ENCODE measurements at regions not wholly inside any gene's neighbourhood (a gene's known extent, or its start where the extent isn't known, plus 50 kb on each side); places are given as distances from the start of the nearest gene placed in this dataset.

DNA sequence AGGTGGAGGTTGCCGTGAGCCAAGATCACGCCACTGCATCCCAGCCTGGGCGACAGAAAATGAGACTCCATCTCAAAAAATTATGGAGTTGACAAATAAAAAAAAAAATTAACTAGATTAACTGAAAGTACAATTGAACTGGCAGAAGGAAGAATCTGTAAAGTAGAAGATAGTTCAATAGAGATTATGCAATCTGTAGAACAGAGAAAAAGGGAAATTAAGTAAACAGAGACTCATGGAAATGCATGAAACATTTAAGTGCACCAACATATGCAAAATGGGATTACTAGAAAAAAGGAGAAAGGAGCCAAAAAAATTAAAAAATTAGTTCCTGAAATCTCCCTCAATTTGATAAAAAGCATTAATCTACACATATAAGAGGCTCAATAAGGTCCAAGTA is 188.8 kb upstream of the KHDRBS2 start:
- Histone ChIP-seq H3K4me3 (no peak overlapping the region), H3K36me3 (no peaks in the 10 kb centered on the region), H3K9me3 (no peaks in the 10 kb centered on the region), H3K4me1 (no peaks in the 10 kb centered on the region), H3K27ac (no peak overlapping the region), H3K27me3 (no peaks in the 10 kb centered on the region)
- no peak for DNase-seq (ENCODE audit: low spot score)
- TF ChIP-seq, protein P1, sequence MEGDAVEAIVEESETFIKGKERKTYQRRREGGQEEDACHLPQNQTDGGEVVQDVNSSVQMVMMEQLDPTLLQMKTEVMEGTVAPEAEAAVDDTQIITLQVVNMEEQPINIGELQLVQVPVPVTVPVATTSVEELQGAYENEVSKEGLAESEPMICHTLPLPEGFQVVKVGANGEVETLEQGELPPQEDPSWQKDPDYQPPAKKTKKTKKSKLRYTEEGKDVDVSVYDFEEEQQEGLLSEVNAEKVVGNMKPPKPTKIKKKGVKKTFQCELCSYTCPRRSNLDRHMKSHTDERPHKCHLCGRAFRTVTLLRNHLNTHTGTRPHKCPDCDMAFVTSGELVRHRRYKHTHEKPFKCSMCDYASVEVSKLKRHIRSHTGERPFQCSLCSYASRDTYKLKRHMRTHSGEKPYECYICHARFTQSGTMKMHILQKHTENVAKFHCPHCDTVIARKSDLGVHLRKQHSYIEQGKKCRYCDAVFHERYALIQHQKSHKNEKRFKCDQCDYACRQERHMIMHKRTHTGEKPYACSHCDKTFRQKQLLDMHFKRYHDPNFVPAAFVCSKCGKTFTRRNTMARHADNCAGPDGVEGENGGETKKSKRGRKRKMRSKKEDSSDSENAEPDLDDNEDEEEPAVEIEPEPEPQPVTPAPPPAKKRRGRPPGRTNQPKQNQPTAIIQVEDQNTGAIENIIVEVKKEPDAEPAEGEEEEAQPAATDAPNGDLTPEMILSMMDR (IDR thresholded peaks at IDR 0.05): no peak

DNA sequence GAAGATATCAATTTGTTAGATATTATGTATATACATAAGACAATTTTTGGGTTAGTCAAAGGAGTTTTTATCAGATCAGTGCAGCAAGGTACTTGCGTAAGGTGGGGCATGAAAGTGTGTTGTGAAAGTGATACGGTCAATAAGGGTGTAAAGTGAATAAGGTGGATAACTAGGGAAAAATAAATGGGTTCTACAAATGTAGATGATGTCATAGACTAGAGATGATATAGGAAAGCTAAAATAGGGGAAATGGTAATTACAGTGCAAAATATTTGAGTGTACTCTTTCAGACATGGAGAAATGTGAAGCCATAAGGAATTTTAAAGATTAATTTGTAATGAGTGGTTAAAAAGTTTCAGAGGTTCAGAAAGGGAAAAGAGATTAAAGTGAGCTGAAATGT is 180.6 kb upstream of the KHDRBS2 start:
- H3K27ac ChIP-seq: no peak overlapping the region

DNA sequence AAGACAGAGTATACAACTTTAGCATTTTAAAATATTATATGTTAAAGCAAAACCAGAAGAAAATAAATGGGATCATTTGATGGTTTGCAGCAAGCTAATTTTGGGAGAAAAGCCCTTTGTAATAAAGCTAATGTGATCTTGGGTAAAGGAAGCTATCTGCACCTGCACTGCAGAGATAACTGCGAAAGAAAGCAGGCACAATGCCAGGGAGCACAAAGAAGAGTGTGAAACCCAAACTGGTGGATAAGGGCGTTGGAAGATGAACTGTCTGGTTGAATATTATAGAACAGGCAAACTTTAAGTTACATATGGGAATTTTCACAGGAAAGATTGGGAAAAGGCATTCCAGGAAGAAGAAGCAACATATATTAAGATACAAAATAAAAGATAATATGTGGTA is 179.2 kb upstream of the KHDRBS2 start:
- TF ChIP-seq, protein P1 (IDR thresholded peaks at IDR 0.05): no peak
- no peak for DNase-seq (ENCODE audit: low spot score)

More for the DNA sequence above, 180.6 kb upstream of the KHDRBS2 start:
- Histone ChIP-seq H3K9me3 (no peaks in the 10 kb centered on the region), H3K4me1 (no peaks in the 10 kb centered on the region), H3K4me3 (no peak overlapping the region), H3K36me3 (no peaks in the 10 kb centered on the region), H3K27me3 (no peaks in the 10 kb centered on the region)
- TF ChIP-seq, protein P1 (IDR thresholded peaks at IDR 0.05): no peak
- DNase-seq (ENCODE audit: low spot score): no peak

DNA sequence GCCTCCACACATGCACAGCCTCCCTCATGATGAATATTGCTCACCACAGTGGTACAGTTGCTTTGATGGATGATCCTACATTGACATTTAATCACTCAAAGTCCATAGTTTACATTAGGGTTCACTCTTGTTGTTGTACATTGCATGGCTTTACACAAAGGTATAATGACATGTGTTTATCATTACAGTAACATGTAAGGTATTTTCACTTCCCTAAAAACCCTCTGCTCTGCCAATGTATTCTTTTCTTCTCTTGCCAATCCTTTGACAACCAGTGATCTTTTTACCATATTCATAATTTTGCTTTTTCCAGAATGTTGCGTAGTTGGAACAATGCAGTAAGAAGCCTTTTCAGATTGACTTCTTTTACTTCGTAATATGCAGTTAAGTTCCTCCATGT is 166.6 kb upstream of the KHDRBS2 start:
- Histone ChIP-seq H3K27ac (no peak overlapping the region), H3K9me3 (no peaks in the 10 kb centered on the region)

More for the DNA sequence above, 179.2 kb upstream of the KHDRBS2 start:
- Histone ChIP-seq H3K27ac (no peak overlapping the region), H3K9me3 (no peaks in the 10 kb centered on the region), H3K27me3 (no peaks in the 10 kb centered on the region), H3K4me1 (no peaks in the 10 kb centered on the region), H3K36me3 (no peaks in the 10 kb centered on the region), H3K4me3 (no peak overlapping the region)

DNA sequence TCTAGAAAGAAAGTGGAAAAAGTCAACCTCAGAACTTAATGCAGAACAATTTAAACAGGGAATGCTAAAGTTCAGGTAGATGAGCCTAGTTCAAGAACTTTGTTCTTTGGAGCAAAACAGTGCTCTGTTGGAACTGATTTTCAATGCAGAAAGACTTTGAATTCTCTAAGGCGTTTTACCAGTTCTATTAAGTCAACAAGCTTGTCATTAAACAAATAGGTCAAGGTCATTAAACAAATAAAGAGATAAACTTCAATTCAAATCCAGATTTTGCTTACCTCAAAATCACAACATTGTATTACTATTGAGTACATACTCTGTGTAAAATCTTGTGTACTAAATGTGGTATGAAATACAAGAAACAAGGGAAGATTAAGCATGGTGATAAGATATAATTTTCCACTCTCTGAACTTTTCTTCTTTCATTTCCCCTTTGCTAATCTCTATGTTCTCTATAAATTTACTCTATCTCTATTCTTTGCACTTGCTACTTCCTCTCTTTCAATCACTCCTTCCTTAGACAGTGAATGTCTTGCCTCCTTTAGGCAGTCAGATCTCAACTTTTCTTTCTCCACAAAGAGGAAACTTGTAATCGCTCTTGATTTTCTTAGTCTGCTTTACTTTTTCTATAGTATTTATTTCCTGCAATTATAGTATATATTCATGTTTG is 160.8 kb upstream of the KHDRBS2 start:
- H3K4me3 ChIP-seq: no peak overlapping the region
- no peaks in the 10 kb centered on the region for H3K9me3 ChIP-seq
- H3K4me1 ChIP-seq: no peaks in the 10 kb centered on the region
- H3K36me3 ChIP-seq: no peaks in the 10 kb centered on the region
- TF ChIP-seq, protein P1 (IDR thresholded peaks at IDR 0.05): no peak
- H3K27ac ChIP-seq: no peak overlapping the region
- H3K27me3 ChIP-seq: no peaks in the 10 kb centered on the region
- no peak for DNase-seq (ENCODE audit: low spot score)

More for the DNA sequence above, 166.6 kb upstream of the KHDRBS2 start:
- no peak overlapping the region for H3K4me3 ChIP-seq
- TF ChIP-seq, protein P1 (IDR thresholded peaks at IDR 0.05): no peak
- no peaks in the 10 kb centered on the region for H3K4me1 ChIP-seq
- no peak for DNase-seq (ENCODE audit: low spot score)
- no peaks in the 10 kb centered on the region for H3K36me3 ChIP-seq
- no peaks in the 10 kb centered on the region for H3K27me3 ChIP-seq

DNA sequence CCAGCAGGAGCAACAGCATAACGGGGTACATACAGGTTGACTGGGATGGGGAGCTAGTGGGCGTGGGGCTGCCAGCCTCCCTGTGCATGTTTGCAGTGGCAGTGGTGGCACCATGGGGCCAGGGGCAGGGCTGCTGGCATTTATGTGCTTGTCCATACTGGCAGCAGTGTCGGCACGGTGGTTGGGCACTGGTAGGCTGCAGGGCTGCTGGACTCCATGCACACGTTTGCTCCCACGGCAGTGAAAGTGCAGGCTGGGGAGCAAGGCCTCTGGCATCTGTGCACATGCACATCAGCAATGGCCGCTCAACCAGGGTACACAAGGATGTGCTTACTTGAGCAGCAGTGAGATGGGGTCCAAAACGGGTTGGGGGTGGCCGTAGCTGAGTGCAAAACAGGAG is 159.5 kb upstream of the KHDRBS2 start:
- no peak overlapping the region for H3K27ac ChIP-seq
- TF ChIP-seq, protein P1 (IDR thresholded peaks at IDR 0.05): no peak
- H3K4me1 ChIP-seq: no peaks in the 10 kb centered on the region
- DNase-seq (ENCODE audit: low spot score): no peak
- H3K9me3 ChIP-seq: no peaks in the 10 kb centered on the region
- H3K27me3 ChIP-seq: no peaks in the 10 kb centered on the region
- H3K36me3 ChIP-seq: no peaks in the 10 kb centered on the region
- H3K4me3 ChIP-seq: no peak overlapping the region
